ENCODE measurements at regions not wholly inside any gene's neighbourhood (a gene's known extent, or its start where the extent isn't known, plus 50 kb on each side); places are given as distances from the start of the nearest gene placed in this dataset.

DNA sequence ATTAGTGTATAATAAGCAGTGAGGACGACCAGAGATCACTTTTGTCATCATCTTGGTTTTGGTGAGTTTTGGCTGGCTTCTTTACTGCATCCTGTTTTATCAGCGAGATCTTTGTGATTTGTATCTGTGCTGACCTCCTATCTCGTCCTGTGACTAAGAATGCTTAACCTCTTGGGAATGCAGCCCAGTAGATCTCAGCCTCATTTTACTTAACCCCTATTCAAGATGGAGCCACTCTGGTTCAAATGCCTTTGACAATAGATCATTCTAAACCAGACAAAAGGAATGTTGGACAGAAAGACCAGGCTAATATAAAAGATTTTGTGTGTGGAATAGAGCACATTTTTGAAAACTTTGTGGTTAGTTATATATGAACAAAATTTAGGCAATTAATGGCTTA is 618.5 kb upstream of the BCHE start:
- H3K9ac ChIP-seq (ENCODE audit: low read length): no peak overlapping the region
- H3K79me2 ChIP-seq (ENCODE audit: control insufficient read depth, insufficient read depth, low read length): no peaks in the 10 kb centered on the region
- no peak for ATAC-seq (ENCODE audit: low read depth)
- no peaks in the 10 kb centered on the region for H4K20me1 ChIP-seq (ENCODE audit: control insufficient read depth, insufficient read depth, low read length, poor library complexity, severe bottlenecking)
- H3K36me3 ChIP-seq (replicated peaks in 1 of 2; ENCODE audit: control extremely low read depth in 1 of 2, control insufficient read depth in 1 of 2, extremely low read depth in 1 of 2, insufficient read depth in 2 of 2, low read length in 1 of 2): no peaks in the 10 kb centered on the region
- Mint-ChIP-seq H3K4me1 (no peaks in the 10 kb centered on the region), H3K27me3 (no peaks in the 10 kb centered on the region), H3K27ac (no peak overlapping the region), H3K4me3 (no peak overlapping the region), H3K9me3 (ENCODE audit: insufficient read depth) (peaks cover 8% of the 10 kb centered on the region)
- WGBS (ENCODE audit: insufficient coverage): 74% methylated on average over 3 of the region's 3 CpGs
- no peak overlapping the region for H3K4me2 ChIP-seq (replicated peaks; ENCODE audit: low read depth, low read length, poor library complexity, severe bottlenecking)
- H3K4me1 ChIP-seq (ENCODE audit: control insufficient read depth in 2 of 2, insufficient read depth in 2 of 2, low read length in 2 of 2): no peaks in the 10 kb centered on the region
- ChIA-PET POLR2A (no interaction called here), CTCF (no interaction called here)
- no peaks in the 10 kb centered on the region for H3K27me3 ChIP-seq (replicated peaks in 1 of 4; ENCODE audit: control extremely low read depth in 1 of 4, control insufficient read depth in 3 of 4, insufficient read depth in 4 of 4, low read length in 3 of 4)
- DNase-seq: no peak
- intact Hi-C loops (cut with micrococcal nuclease): no loop called here
- TF ChIP-seq EZH2 (IDR thresholded peaks at IDR 0.05; ENCODE audit: borderline replicate concordance, insufficient read depth, low read depth, low read length, poor library complexity, severe bottlenecking): no peak
- TF ChIP-seq, protein P1, sequence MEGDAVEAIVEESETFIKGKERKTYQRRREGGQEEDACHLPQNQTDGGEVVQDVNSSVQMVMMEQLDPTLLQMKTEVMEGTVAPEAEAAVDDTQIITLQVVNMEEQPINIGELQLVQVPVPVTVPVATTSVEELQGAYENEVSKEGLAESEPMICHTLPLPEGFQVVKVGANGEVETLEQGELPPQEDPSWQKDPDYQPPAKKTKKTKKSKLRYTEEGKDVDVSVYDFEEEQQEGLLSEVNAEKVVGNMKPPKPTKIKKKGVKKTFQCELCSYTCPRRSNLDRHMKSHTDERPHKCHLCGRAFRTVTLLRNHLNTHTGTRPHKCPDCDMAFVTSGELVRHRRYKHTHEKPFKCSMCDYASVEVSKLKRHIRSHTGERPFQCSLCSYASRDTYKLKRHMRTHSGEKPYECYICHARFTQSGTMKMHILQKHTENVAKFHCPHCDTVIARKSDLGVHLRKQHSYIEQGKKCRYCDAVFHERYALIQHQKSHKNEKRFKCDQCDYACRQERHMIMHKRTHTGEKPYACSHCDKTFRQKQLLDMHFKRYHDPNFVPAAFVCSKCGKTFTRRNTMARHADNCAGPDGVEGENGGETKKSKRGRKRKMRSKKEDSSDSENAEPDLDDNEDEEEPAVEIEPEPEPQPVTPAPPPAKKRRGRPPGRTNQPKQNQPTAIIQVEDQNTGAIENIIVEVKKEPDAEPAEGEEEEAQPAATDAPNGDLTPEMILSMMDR (IDR thresholded peaks at IDR 0.05): no peak
- no peak overlapping the region for H2AFZ ChIP-seq (ENCODE audit: insufficient read depth, low read depth, low read length, poor library complexity, severe bottlenecking)
- H3K9me3 ChIP-seq (ENCODE audit: control extremely low read depth in 1 of 3, control insufficient read depth in 2 of 3, insufficient read depth in 1 of 3, low read length in 2 of 3): peaks cover 0 to 1% (median 0%) of the 10 kb centered on the region in 3 donors
- H3K27ac ChIP-seq (ENCODE audit: low read length in 2 of 2): no peak overlapping the region
- no peak overlapping the region for H3K4me3 ChIP-seq (ENCODE audit: control extremely low read depth in 1 of 5, extremely low read depth in 1 of 5, insufficient read depth in 1 of 5, low read depth in 2 of 5, low read length in 4 of 5)

DNA sequence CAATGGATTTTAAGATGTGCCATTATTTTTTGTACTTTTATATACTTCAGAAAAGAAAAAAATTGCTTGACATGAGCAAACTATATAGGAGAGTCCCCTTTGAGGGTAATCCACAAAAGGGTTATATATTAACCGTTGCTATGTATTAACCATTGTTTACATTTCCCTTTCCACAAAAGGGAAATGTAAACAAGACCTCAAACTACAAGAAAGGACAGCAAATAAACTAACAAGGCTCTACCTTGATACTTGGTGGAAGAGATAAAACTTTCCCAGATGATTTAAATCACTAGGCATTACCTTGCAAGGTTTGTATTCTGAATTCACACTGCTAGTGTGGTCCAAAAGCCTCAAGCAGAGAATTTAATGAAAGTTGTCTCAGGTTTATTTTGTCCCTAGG is 616.3 kb upstream of the BCHE start:
- Histone ChIP-seq H3K4me2 (replicated peaks; ENCODE audit: low read depth, low read length, poor library complexity, severe bottlenecking) (no peak overlapping the region), H3K9ac (ENCODE audit: low read length) (no peak overlapping the region), H3K9me3 (ENCODE audit: control extremely low read depth in 1 of 3, control insufficient read depth in 2 of 3, insufficient read depth in 1 of 3, low read length in 2 of 3) (peaks cover 0 to 1% (median 0%) of the 10 kb centered on the region in 3 donors), H3K27me3 (replicated peaks in 1 of 4; ENCODE audit: control extremely low read depth in 1 of 4, control insufficient read depth in 3 of 4, insufficient read depth in 4 of 4, low read length in 3 of 4) (no peaks in the 10 kb centered on the region), H3K36me3 (replicated peaks in 1 of 2; ENCODE audit: control extremely low read depth in 1 of 2, control insufficient read depth in 1 of 2, extremely low read depth in 1 of 2, insufficient read depth in 2 of 2, low read length in 1 of 2) (no peaks in the 10 kb centered on the region), H4K20me1 (ENCODE audit: control insufficient read depth, insufficient read depth, low read length, poor library complexity, severe bottlenecking) (no peaks in the 10 kb centered on the region), H2AFZ (ENCODE audit: insufficient read depth, low read depth, low read length, poor library complexity, severe bottlenecking) (no peak overlapping the region), H3K79me2 (ENCODE audit: control insufficient read depth, insufficient read depth, low read length) (no peaks in the 10 kb centered on the region), H3K27ac (ENCODE audit: low read length in 2 of 2) (no peak overlapping the region), H3K4me1 (ENCODE audit: control insufficient read depth in 2 of 2, insufficient read depth in 2 of 2, low read length in 2 of 2) (no peaks in the 10 kb centered on the region), H3K4me3 (ENCODE audit: control extremely low read depth in 1 of 5, extremely low read depth in 1 of 5, insufficient read depth in 1 of 5, low read depth in 2 of 5, low read length in 4 of 5) (no peak overlapping the region)
- Mint-ChIP-seq H3K9me3 (ENCODE audit: insufficient read depth) (peaks cover 8% of the 10 kb centered on the region), H3K27me3 (no peaks in the 10 kb centered on the region), H3K4me1 (no peaks in the 10 kb centered on the region), H3K27ac (no peak overlapping the region), H3K4me3 (no peak overlapping the region)
- DNase-seq (no peak), ATAC-seq (ENCODE audit: low read depth) (no peak)
- TF ChIP-seq, protein P1 (IDR thresholded peaks at IDR 0.05): no peak
- TF ChIP-seq EZH2 (IDR thresholded peaks at IDR 0.05; ENCODE audit: borderline replicate concordance, insufficient read depth, low read depth, low read length, poor library complexity, severe bottlenecking): no peak
- ChIA-PET POLR2A (no interaction called here), CTCF (no interaction called here)
- WGBS (ENCODE audit: insufficient coverage): no CpG with 5 or more reads among the region's 1 CpG
- intact Hi-C loops (cut with micrococcal nuclease): no loop called here
